ENCODE measurements at regions not wholly inside any gene's neighbourhood (a gene's known extent, or its start where the extent isn't known, plus 50 kb on each side); places are given as distances from the start of the nearest gene placed in this dataset.
"Not testable (repeated sequence)": the region's sequence is repeated elsewhere in the genome, so short reads cannot be mapped to it uniquely, and the experiment has no call there.

DNA sequence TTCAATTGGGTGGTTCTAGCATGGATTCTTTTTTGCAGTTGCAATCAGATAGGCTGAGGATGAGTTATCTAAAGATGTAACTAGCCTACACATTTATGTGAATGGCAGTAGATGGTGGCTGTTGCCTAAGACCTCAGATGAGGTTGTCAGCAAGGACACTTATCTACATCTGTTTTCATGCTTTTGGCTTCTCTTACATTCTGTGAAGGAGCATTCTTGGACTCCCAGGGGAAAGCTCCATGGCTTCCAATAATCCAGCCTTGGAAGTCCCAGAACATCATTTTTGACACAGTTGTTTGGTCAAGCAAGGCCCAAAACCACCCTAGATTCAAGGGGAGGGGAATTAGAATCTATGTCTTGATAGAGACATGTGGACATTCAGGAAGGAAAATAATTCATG is 332.2 kb upstream of the RBMS3 start:
- no peak for DNase-seq (ENCODE audit: low read depth in 3 of 3)

DNA sequence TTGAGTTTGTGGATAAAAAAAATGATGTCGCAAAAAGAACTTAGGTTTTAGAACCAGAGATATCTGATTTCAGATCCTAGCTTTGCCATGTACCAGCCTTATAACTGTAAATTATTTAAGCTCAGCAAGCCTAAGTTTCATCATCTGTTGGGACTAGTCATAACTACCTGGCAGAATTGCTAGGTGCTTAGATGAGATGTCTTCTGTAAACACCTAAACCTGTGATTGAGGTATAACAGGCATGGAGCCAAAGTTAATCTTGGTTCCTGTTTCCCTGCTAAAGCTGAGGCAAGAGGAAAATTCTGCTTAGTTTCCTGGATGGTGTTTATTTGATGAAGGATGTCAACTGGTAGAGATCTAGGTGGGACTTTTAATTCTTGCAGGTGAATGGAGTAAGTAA is 331.3 kb upstream of the RBMS3 start:
- no peak for DNase-seq (ENCODE audit: low read depth in 3 of 3)

DNA sequence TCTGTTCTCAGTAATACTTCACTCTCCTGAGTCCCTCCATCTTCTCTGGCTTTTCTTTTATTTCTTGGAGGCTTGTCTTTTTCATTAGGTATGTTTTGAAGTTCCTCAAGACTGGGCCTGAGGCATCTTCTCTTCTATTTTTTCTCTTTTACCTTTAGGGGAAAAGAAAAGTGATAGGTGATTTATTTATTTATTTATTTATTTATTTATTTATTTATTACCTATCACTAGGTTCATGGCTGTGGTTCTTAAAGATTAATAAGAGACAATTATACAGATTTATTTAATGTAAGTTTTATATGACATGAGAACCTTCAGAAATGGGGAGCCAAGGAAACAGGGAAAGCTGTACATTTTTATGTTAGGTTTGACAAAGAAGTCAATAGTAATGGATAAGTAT is 330.3 kb upstream of the RBMS3 start:
- no peak for DNase-seq (ENCODE audit: low read depth in 3 of 3)

DNA sequence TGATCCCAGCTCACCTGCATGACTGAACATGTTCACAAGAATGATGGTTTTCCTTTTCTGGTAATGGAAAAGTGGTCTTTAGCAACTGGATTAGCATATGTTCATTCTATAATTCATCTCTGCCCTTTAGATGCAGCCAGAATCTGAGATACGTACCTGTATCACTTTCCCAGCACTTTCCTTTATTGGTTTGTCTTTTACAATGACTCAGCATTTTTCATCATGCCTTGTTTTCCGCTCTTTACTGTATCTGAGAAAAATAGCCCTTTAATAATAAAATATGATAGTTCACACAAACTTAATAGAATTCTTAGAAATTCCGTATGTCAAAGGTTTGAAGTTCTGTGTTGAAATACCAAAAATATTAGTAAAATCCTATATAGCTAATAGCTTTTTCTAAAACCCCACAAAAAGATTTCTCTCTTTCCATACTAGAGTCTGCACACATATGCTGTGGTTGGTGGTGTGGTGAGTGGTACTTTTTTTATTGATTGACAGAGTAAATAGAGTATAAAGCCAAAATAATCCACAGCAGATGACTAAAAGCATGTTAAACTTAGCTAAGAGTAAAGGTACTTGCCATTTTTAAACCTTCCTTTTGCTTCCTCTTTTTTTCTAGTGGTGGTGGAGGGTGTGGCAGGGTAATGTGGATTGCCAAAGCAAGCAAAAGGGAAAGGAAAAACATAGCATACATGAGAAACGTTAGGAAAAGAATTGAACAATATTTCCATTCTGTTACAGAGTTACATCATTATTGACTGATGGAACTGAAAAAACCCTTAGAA is 328.9 kb upstream of the RBMS3 start:
- no peak for DNase-seq (ENCODE audit: low read depth in 3 of 3)

DNA sequence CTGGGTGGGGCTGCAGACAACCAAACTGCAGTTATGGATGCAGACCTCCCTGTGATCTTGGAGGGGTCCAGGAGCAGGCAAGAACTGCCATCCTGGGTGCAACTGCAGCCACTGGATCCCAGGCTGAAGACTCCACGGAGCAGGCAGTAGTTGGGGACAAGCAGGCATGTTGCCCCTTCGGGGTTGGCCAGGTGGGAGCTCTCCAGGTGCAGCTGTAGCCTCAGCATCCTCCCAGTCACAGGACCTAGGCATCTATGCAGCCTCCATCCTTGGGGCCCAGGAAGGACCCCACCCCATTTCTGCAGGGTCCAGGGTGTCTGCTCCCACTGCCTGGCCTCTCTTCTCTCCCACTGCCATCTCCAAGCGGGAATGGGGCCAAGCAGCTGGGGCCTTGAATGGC is 322.2 kb upstream of the RBMS3 start:
- no peak for DNase-seq (ENCODE audit: low read depth in 3 of 3)

DNA sequence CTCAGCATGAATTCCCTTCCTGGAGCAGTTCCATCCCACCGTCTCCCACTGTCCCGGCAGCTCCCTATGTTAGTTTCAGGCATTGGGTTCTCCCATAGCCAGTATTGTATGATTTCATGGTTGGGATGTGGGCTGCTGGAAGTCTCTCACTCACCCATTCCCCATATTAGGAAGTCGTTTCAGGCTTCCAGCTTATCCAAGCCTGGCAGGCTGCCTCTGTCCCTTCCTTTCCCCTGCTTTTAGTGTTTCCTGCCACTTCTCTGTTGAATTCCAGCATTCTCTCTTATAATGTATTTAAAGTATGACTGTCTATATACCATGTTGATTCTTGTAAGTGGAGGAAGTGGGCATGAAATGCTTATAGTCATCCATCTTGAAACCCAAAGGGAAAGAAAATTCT is 309.7 kb upstream of the RBMS3 start:
- no peak for DNase-seq (ENCODE audit: low read depth in 3 of 3)

DNA sequence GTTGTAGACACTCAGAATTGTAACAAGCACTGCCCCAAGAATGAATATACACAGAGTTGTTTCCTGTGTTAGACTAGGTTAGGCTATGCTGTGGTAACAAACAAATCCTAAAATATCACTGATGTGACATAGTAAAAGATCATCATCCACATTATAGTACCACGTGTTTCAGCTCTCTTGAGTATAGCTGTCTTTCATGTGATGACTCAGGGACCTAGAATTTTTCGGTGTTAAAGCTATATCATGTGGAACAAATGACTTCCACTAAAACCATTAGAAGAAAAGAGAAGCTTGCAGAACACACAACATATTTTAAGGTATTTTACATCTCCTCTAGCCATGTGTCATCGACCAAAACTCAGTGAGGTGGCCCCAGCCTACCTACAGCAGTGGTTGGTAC is 307.9 kb upstream of the RBMS3 start:
- no peak for DNase-seq (ENCODE audit: low read depth in 3 of 3)

DNA sequence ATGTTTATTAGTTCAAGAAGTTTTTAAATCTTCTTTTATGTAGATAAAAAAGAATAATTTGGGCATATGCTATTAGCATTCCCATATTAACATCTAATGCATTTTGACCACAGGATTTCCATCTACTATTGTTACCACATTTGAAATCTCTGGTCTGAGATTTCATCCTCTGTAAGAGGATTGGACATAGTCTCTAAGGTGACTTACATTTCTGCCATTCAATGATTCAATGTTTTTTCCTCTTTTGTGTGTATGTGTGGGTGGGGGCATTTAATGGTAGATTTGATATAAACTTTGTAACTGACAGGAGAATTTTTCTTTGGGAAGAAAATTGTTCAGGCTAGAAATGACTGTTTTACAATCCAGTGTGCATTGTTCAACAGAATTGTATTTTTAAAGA is 307.3 kb upstream of the RBMS3 start:
- no peak for DNase-seq (ENCODE audit: low read depth in 3 of 3)

DNA sequence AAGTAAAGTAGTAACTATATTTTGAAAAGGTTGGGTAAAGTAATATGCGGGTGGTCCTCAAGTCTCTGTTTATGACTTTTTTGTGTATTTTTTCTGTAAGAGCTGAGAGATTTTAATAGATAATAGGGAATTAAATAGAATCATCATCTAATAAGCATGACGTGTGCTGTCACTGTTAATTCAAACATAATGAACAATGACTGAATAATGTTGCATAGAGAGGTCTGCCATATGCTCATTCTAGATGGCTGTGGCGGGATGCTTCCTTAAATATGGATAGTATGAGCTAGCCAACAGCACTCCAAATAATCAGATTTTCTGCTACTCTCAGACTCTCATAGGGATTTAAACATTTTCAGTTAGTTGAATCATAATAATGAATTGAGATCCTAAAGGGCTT is 302.8 kb upstream of the RBMS3 start:
- no peak for DNase-seq (ENCODE audit: low read depth in 3 of 3)

DNA sequence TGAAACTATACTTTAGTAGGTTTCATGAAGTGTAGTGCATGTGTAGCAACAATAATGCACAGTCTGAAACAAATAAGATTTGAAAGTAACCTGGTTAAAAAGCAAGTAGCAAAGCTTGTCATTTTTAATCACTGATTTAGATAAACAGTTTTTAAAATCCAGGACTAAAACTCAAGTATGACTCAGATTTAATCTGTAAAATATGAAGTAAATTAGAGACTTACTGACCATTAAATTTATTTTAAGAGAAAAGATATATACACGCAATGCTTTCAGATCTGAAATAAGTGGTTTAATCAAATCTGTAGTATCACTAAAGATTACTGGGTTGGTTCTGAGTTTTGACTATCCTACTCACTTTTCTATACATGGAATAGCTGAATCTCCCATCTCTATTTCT is 300.7 kb upstream of the RBMS3 start:
- DNase-seq (ENCODE audit: low read depth in 3 of 3), result no peak

DNA sequence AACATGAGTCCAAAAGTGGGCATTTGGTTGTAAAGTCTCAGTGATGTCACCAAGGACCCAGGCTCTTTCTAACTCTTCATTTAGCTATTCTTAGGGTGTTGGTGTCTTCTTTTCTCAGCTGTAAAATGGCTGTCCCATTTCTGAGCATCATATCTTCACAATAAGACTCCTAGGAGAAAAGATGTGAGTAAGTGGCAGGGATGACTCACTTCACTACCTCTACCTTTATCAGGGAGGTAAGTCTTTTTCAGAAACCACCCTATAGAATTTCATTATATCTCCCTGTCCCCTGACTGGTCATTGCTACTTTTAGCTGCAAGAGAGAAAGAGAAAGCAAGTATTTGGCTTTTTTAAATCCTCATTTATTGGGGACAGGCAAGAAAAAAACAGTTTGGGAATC is 300.2 kb upstream of the RBMS3 start:
- no peak for DNase-seq (ENCODE audit: low read depth in 3 of 3)

DNA sequence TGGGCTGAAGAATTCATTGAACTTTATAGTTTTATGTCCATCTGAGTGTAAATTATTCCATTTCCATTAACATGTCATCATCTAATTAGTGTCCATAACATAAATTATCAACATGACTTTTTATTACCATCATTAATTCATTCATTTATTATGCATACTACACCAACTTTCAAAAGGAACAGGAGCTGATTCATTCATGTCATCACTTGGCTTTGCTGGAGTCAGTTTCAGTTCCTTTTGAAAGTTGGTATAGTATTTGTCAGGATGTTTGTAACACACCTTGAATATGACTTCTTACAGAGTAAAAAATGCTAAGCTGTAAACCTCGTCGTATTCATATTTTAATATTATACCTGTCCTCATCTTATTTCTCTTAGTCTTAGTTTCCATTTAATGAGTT is 298.0 kb upstream of the RBMS3 start:
- DNase-seq (ENCODE audit: low read depth in 3 of 3), result no peak

DNA sequence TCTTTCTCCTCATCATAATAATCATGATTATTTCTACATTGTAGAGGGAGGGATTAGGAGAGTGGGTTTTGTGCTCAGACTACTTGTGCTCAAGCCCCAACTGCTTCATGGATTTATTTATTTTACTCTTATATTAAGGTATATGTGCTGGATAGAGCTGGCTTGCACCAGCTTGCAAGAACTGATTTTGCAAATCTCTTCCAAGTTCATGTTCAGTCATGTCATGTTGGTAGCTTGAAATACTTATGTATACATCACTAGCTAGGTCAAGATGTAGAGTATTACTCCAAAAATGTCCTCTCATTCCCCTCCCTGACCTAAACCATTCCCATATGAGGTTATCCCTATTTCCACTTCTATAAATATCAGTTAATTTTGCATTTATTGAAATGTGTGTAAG is 293.9 kb upstream of the RBMS3 start:
- no peak for DNase-seq (ENCODE audit: low read depth in 3 of 3)

DNA sequence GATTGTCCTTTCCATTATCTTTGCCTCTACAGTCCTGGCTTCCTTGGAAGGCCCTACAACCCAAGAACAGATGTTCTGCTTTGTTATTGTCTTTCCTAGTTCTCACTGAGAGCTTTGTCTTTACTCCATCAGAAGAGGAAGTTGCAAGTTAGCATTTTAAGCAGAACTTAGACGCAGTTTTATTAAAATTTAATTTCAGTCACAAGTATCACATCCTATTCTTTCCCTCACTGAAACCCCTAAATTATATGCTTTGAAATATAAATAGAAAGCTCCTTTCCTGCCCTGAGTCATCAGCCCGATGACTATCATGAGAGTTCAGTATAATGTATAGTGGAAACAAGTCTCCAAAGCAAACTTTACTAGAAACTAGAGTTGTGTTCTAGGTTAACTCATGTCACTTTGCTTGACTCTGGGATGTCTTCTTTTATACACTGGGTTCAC is 291.2 kb upstream of the RBMS3 start:
- no peak for DNase-seq (ENCODE audit: low read depth in 3 of 3)

DNA sequence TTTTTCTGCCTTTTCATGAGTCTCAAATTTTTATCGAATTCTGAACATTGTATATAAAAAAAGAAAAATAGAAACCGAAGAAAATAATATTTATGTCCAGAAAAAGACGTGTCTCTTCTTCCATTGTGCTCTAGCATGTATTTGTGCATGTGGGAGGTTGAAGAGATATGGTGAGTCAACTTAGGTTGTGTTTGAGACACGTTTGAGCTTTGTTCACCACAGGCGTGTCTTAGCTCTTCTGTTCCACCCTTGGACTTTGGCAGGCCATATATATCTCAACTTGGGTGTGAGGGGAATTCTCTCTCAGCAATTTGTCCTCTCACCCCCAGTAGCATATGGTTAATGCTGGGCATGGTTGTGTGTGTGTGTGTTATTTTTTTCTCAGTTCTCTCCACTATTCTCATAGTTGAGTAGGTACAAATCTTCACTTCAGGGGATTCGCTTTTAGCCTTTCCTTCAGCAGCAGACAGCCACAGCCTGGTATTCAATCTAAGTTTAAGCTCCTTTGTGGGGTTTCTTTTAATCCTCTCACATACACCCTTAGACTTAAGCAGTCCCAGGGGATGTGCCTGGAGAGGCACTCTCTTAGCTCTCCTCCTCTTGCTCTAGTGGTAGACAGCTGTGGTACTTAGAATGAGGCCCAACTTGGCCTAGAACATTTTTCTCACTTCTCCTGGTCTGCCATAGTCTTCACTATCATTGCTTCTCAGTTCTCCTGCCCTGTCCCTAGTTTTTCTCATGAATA is 286.5 kb upstream of the RBMS3 start:
- no peak for DNase-seq (ENCODE audit: low read depth in 3 of 3)

DNA sequence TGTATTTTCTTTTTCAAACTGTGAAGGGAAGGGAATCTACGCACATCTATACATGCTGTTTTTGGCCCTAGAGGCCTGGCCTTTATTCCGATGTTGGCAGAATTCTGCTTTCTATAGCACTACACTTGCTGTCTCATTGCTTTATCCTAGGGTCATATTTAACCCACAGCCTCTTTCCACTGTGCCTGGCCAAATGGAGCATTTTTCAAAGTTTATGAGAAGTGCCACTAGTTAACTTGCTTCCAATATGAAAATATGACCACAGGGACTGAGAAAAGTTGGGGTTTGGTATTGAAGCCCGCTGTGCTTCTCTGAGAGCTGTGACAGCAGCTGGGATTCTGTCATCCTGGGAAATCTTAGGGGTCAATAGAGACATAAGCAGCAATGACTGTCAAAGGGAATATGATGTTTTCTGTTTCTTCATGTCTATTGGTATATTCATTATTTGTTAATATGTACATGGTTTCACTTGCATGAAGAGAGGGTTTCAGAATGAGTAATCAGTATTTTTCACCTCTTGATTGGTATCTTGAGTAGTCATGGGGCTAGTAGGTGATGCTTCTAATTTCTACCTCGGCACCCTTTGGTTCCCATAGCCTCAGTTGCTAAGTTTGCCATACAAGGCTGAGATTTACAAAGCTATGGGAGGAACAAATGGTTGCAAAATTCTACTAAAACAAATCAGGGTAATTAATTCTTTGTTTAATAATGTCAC is 275.8 kb upstream of the RBMS3 start:
- DNase-seq (ENCODE audit: low read depth in 3 of 3), result no peak

DNA sequence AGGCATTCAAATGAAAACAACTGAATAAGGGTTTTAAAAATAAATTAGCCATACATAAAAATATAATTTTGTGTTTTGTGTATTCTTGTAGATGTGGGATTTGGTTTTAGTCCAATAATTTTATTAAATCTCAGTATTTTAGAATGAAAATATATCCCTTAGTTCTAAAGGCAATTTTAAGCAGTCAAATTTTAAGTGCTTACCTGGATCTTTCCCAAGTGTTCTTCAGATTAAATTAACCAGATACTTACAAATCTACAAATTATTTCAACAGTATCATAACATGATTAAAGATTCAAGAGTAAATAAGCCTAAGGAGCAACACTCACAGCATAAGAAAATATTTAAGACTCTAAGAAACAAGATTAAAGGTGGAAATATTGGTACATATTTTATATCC is 275.0 kb upstream of the RBMS3 start:
- no peak for DNase-seq (ENCODE audit: low read depth in 3 of 3)

DNA sequence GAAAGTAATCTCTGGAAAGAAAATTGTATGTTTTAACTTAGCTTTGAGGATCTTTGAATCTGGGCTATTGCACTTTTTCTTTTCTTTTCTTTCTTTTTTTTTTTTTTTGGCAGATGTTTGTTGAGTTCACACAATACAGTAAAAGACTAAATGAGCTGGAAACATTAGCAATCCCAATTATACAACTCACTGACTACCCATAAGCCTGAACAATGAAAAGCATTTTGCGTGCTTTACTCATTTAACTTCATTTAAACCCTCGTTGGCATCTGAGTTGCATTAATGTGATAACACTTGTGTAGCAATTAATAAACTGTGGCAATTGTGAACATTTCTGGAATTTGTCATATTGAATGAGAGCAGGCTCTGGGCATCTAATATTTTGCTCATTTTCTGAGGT is 269.4 kb upstream of the RBMS3 start:
- no peak for DNase-seq (ENCODE audit: low read depth in 3 of 3)

DNA sequence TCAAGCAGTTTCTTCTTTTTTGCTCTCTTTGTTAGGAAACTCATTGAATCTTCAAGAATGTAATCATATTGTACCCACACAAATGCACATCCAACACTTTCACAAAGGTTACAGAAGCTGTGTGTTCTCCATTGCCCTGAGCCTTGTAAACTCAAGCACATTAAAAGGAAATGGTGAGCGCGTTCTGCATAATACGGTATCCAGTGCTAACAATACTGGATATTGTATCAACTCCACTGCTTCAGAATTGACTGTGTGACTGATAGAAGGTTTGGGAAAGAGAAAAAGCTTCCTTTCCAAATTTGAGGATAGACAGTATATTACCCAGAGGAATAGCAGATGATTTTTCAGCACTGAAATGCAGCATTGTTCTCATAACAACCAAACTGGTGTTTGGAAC is 268.9 kb upstream of the RBMS3 start:
- DNase-seq (ENCODE audit: low read depth in 3 of 3), result no peak

DNA sequence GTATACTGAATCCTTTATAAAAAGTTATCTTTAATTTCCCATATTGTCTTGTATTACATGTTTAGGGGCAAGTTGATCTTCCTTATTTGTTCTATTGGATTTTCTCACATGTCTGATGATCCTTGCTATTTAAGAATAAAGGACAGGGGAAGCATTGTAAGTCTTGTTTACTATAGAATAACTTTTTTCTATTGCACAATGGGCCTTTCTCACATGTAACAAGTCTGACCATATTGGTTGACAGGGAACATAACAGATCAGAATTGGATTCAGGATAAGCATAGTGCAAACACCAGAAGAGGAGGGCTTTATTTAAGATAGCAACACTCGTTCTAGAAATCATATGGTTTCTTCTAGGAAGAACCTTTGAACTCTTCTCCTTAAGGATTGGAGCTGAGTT is 257.9 kb upstream of the RBMS3 start:
- no peak for DNase-seq (ENCODE audit: low read depth in 3 of 3)

DNA sequence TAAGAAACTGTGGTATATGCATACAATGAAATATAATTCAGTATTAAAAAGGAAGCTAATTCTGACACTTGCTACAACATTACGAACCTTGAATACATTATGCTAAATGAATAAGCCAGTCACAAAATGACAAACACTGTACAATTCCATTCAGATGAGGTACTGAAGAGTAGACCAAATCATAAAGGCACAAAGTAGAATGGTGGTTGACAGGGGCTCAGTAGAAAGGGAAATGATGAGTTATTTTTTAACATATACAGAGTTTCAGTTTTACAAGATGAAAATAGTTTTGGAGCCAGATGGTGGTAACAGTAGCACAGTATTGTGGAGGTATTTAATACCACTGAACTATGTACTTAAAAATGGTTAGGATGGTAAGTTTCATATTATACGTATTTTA is 254.6 kb upstream of the RBMS3 start:
- DNase-seq (ENCODE audit: low read depth in 3 of 3), result no peak

DNA sequence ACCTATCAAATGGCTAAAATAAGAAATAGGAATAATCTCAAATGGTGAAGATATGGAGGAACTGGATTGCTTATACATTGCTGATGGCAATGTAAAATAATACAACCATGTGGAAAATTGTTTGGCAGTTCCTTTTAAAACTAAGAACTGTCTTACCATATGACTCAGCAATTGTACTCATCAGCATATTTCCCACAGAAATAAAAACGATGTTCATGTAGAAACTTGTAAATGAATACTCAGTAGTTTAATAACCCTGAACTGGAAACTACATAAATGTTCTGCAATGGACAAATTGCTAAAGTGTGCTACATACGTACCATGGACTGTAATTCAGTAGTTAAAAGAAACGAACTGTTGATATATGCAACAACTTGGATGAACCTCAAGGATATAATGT is 253.9 kb upstream of the RBMS3 start:
- DNase-seq (ENCODE audit: low read depth in 3 of 3), result no peak

DNA sequence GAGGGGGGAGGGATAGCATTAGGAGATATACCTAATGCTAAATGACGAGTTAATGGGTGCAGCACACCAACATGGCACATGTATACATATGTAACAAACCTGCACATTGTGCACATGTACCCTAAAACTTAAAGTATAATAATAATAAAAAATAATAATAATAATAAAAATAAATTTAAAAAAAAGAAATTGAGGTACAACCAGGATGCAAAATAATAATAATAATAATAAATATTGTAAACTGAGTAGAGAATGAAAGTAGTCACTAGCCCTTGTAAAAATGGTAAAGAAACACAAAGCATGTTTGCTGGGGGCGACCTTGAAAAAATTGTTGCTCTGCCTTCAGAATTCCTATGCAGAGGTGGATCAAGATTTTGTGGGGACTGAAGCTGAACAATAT is 249.7 kb upstream of the RBMS3 start:
- DNase-seq (ENCODE audit: low read depth in 3 of 3), result not testable (repeated sequence)

Data from stimulated activated CD4-positive, alpha-beta T cell treated with anti-CD3 and anti-CD28 coated beads, TNF-alpha, amount 100 ng/mL, for 24 hours (primary cell).